LNCAP (cell line): ENCODE measurements at regions not wholly inside any gene's neighbourhood (a gene's known extent, or its start where the extent isn't known, plus 50 kb on each side); places are given as distances from the start of the nearest gene placed in this dataset.

Experiments used
- CTCF ChIP-seq: fragments of 450-650 bp; IDR thresholded peaks from 2 replicates; pipeline ENCODE4 v1.5.1; 2017; ENCODE audit warnings: mild to moderate bottlenecking

- TF ChIP-seq CTCF = no peak
These were observed 318.7 kb upstream of the SPAG17 start for GRCh38 chr1:118503752-118504151.

GRCh38 chr1:118494998-118495397 is 310.0 kb upstream of the SPAG17 start:
- no peak for TF ChIP-seq CTCF

GRCh38 chr1:118488787-118489186 is 303.8 kb upstream of the SPAG17 start:
- no peak for TF ChIP-seq CTCF

- no peak for TF ChIP-seq CTCF
These were observed 302.9 kb upstream of the SPAG17 start for GRCh38 chr1:118487932-118488331.

- TF ChIP-seq CTCF = no peak
These were observed 302.1 kb upstream of the SPAG17 start for GRCh38 chr1:118487091-118487490.

GRCh38 chr1:118486199-118486598 is 301.2 kb upstream of the SPAG17 start:
- TF ChIP-seq CTCF = no peak

GRCh38 chr1:118485757-118486156 is 300.7 kb upstream of the SPAG17 start:
- TF ChIP-seq CTCF = no peak

- TF ChIP-seq CTCF = no peak
These were observed 299.9 kb upstream of the SPAG17 start for GRCh38 chr1:118484893-118485292.
